H9 (cell line): ENCODE measurements at regions not wholly inside any gene's neighbourhood (a gene's known extent, or its start where the extent isn't known, plus 50 kb on each side); places are given as distances from the start of the nearest gene placed in this dataset.

Experiments used
- DNase-seq: peaks from one replicate; pipeline ENCODE4 v3.0.0-alpha.2; 2017
- H2AFZ ChIP-seq: one replicate; pipeline ENCODE4 v1.6.1; 2013; ENCODE audit warnings: mild to moderate bottlenecking, low read length, control low read depth, moderate library complexity
- H2AK5ac ChIP-seq: 2 replicates; pipeline ENCODE4 v1.6.1; 2013; ENCODE audit warnings: low read length, control low read depth, mixed read lengths; ENCODE audit not compliant: insufficient read length
- H2BK120ac ChIP-seq: one replicate; pipeline ENCODE4 v1.6.1; 2013; ENCODE audit warnings: low read depth, mild to moderate bottlenecking, low read length, control low read depth, inconsistent platforms; ENCODE audit not compliant: poor library complexity, severe bottlenecking
- H2BK12ac ChIP-seq: 2 replicates; pipeline ENCODE4 v1.6.1; 2013; ENCODE audit warnings: low read length, control low read depth, mixed read lengths, low read depth; ENCODE audit not compliant: insufficient read length
- H2BK15ac ChIP-seq: 2 replicates; pipeline ENCODE4 v1.6.1; 2013; ENCODE audit warnings: low read depth, low read length, control low read depth
- H2BK20ac ChIP-seq: one replicate; pipeline ENCODE4 v1.6.1; 2013; ENCODE audit warnings: low read depth, mild to moderate bottlenecking, low read length, control low read depth, inconsistent platforms; ENCODE audit not compliant: poor library complexity, severe bottlenecking
- H2BK5ac ChIP-seq: 2 replicates; pipeline ENCODE4 v1.6.1; 2013; ENCODE audit warnings: low read length, control low read depth, mixed read lengths; ENCODE audit not compliant: insufficient read length
- H3K14ac ChIP-seq: 2 replicates; pipeline ENCODE4 v1.6.1; 2013; ENCODE audit warnings: low read length, control low read depth; ENCODE audit not compliant: insufficient read depth
- H3K18ac ChIP-seq: 2 replicates; pipeline ENCODE4 v1.6.1; 2013; ENCODE audit warnings: low read depth, mild to moderate bottlenecking, mixed read lengths, low read length, control low read depth; ENCODE audit not compliant: insufficient read length
- H3K23ac ChIP-seq: 2 replicates; pipeline ENCODE4 v1.6.1; 2013; ENCODE audit warnings: low read length, control low read depth, mixed read lengths, low read depth; ENCODE audit not compliant: insufficient read length
- H3K23me2 ChIP-seq: 2 replicates; pipeline ENCODE4 v1.6.1; 2013; ENCODE audit warnings: low read depth, mild to moderate bottlenecking, mixed read lengths, low read length, control low read depth; ENCODE audit not compliant: insufficient read length, poor library complexity, severe bottlenecking
- H3K27ac ChIP-seq: 2 replicates; pipeline ENCODE4 v1.5.1; 2013; ENCODE audit warnings: low read length, control low read depth, mixed read lengths, low read depth; ENCODE audit not compliant: insufficient read length
- H3K27me3 ChIP-seq: 2 replicates; pipeline ENCODE4 v1.6.1; 2013; ENCODE audit warnings: low read length, control low read depth, inconsistent platforms; ENCODE audit not compliant: insufficient read depth
- H3K4ac ChIP-seq: 2 replicates; pipeline ENCODE4 v1.6.1; 2013; ENCODE audit warnings: low read depth, mild to moderate bottlenecking, control low read depth, inconsistent platforms, low read length, moderate library complexity
- H3K4me1 ChIP-seq: 2 replicates; pipeline ENCODE4 v1.6.1; 2013; ENCODE audit warnings: low read length, control low read depth, inconsistent platforms; ENCODE audit not compliant: insufficient read depth
- H3K4me2 ChIP-seq: 2 replicates; pipeline ENCODE4 v1.6.1; 2013; ENCODE audit warnings: low read length, control low read depth, mixed read lengths; ENCODE audit not compliant: insufficient read length, insufficient read depth
- H3K56ac ChIP-seq: 2 replicates; pipeline ENCODE4 v1.6.1; 2013; ENCODE audit warnings: low read depth, mild to moderate bottlenecking, mixed read lengths, low read length, control low read depth; ENCODE audit not compliant: insufficient read length
- H3K79me1 ChIP-seq: 2 replicates; pipeline ENCODE4 v1.6.1; 2013; ENCODE audit warnings: low read depth, mild to moderate bottlenecking, moderate library complexity, low read length, control low read depth, inconsistent platforms; ENCODE audit not compliant: insufficient read depth, poor library complexity, severe bottlenecking
- H3K79me2 ChIP-seq: 2 replicates; pipeline ENCODE4 v1.6.1; 2013; ENCODE audit warnings: low read length, control low read depth, inconsistent platforms; ENCODE audit not compliant: insufficient read depth
- H3K9ac ChIP-seq: 2 replicates; pipeline ENCODE4 v1.6.1; 2013; ENCODE audit warnings: low read length, control low read depth, mixed read lengths; ENCODE audit not compliant: insufficient read length; ENCODE audit errors: extremely low read depth
- H3K9me3 ChIP-seq: one replicate; pipeline ENCODE4 v1.6.1; 2013; ENCODE audit warnings: low read depth, low read length, inconsistent platforms; ENCODE audit not compliant: control insufficient read depth
- H3T11ph ChIP-seq: one replicate; pipeline ENCODE4 v1.6.1; 2013; ENCODE audit warnings: mild to moderate bottlenecking, low read length, control low read depth, inconsistent platforms
- H4K20me1 ChIP-seq: one replicate; pipeline ENCODE4 v1.6.1; 2013; ENCODE audit not compliant: control insufficient read depth, insufficient read length, insufficient read depth
- H4K5ac ChIP-seq: 2 replicates; pipeline ENCODE4 v1.6.1; 2013; ENCODE audit warnings: low read depth, mild to moderate bottlenecking, mixed read lengths, low read length, control low read depth; ENCODE audit not compliant: insufficient read length
- H4K8ac ChIP-seq: replicated peaks from 2 replicates; pipeline ENCODE4 v1.6.1; 2013; ENCODE audit warnings: low read length, control low read depth, mixed read lengths, low read depth; ENCODE audit not compliant: insufficient read length
- H4K91ac ChIP-seq: 2 replicates; pipeline ENCODE4 v1.6.1; 2013; ENCODE audit warnings: low read depth, mild to moderate bottlenecking, moderate library complexity, mixed read lengths, low read length, control low read depth; ENCODE audit not compliant: insufficient read length
- H3K27ac Mint-ChIP-seq, 3 experiments: 2 replicates in 2 of 3; 3 replicates in 1 of 3; pipeline ENCODE4 v1.8.0; 2020 to 2021; ENCODE audit warnings: mixed read lengths in 3 of 3, mild to moderate bottlenecking in 1 of 3, moderate library complexity in 1 of 3
- H3K27me3 Mint-ChIP-seq: 2 replicates; pipeline ENCODE4 v1.8.0; 2021; ENCODE audit warnings: low read depth, mild to moderate bottlenecking, moderate library complexity, mixed read lengths
- H3K36me3 Mint-ChIP-seq, 3 experiments: 2 replicates in 2 of 3; 3 replicates in 1 of 3; pipeline ENCODE4 v1.8.0; 2020 to 2021; ENCODE audit warnings: low read depth in 3 of 3, mixed read lengths in 3 of 3; ENCODE audit not compliant: insufficient read depth in 1 of 3
- H3K4me1 Mint-ChIP-seq, 2 experiments: 2 replicates each; pipeline ENCODE4 v1.8.0; 2020; ENCODE audit warnings: mixed read lengths in 2 of 2
- H3K4me3 Mint-ChIP-seq, 2 experiments: 2 replicates in 1 of 2; 3 replicates in 1 of 2; pipeline ENCODE4 v1.8.0; 2020 to 2021; ENCODE audit warnings: mild to moderate bottlenecking in 2 of 2, mixed read lengths in 2 of 2, moderate library complexity in 1 of 2
- H3K9me3 Mint-ChIP-seq, 2 experiments: 2 replicates in 1 of 2; 3 replicates in 1 of 2; pipeline ENCODE4 v1.8.0; 2020; ENCODE audit warnings: mild to moderate bottlenecking in 2 of 2, mixed read lengths in 2 of 2, moderate library complexity in 1 of 2
- WGBS: extraction: QIAGEN DNeasy Blood & Tissue Kit; methylation state at CpG from one replicate; pipeline ENCODE4 v1.1.7; 2013; ENCODE audit warnings: missing lambda C conversion rate, low lambda C conversion rate, mixed read lengths; ENCODE audit not compliant: insufficient read length; ENCODE audit errors: extremely low coverage; 5-methylcytosine and 5-hydroxymethylcytosine counted together
- TF ChIP-seq, protein P1 (sequence below): fragments of 200-600 bp; sonication (generic); conservative IDR thresholded peaks from 3 replicates; pipeline ENCODE4 v1.8.0; 2021; ENCODE audit warnings: antibody characterized with exemption, mild to moderate bottlenecking

GRCh38 chr18:5653802-5654201 is 110.0 kb upstream of the EPB41L3 start:
- Histone ChIP-seq H3K56ac (no peak overlapping the region), H4K91ac (no peak overlapping the region), H2BK20ac (no peak overlapping the region), H3K4ac (no peak overlapping the region), H2BK15ac (no peak overlapping the region), H2BK5ac (no peak overlapping the region), H3T11ph (no peak overlapping the region), H2AK5ac (no peak overlapping the region), H2BK120ac (no peak overlapping the region), H3K9ac (no peak overlapping the region), H3K23me2 (no peaks in the 10 kb centered on the region), H4K8ac (no peak overlapping the region), H3K18ac (no peak overlapping the region), H2AFZ (no peak overlapping the region), H4K5ac (no peak overlapping the region), H3K14ac (no peak overlapping the region), H3K27me3 (no peaks in the 10 kb centered on the region), H3K4me2 (no peak overlapping the region), H3K27ac (no peak overlapping the region), H3K79me1 (no peaks in the 10 kb centered on the region), H4K20me1 (no peaks in the 10 kb centered on the region), H3K79me2 (no peaks in the 10 kb centered on the region), H3K23ac (no peak overlapping the region), H2BK12ac (no peak overlapping the region), H3K9me3 (no peaks in the 10 kb centered on the region), H3K4me1 (no peaks in the 10 kb centered on the region)
- TF ChIP-seq, protein P1, sequence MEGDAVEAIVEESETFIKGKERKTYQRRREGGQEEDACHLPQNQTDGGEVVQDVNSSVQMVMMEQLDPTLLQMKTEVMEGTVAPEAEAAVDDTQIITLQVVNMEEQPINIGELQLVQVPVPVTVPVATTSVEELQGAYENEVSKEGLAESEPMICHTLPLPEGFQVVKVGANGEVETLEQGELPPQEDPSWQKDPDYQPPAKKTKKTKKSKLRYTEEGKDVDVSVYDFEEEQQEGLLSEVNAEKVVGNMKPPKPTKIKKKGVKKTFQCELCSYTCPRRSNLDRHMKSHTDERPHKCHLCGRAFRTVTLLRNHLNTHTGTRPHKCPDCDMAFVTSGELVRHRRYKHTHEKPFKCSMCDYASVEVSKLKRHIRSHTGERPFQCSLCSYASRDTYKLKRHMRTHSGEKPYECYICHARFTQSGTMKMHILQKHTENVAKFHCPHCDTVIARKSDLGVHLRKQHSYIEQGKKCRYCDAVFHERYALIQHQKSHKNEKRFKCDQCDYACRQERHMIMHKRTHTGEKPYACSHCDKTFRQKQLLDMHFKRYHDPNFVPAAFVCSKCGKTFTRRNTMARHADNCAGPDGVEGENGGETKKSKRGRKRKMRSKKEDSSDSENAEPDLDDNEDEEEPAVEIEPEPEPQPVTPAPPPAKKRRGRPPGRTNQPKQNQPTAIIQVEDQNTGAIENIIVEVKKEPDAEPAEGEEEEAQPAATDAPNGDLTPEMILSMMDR, result no peak
- Mint-ChIP-seq H3K9me3 (no peaks in the 10 kb centered on the region), H3K36me3 (no peaks in the 10 kb centered on the region), H3K4me3 (no peak overlapping the region), H3K27me3 (peaks cover 2% of the 10 kb centered on the region; the same call in 1 of the 2 replicates), H3K27ac (no peak overlapping the region), H3K4me1 (0 out of 4 replicates have a peak, but pooled peaks cover 0 to 2% of the 10 kb centered on the region in 2 experiments)
- no CpG with 5 or more reads among the region's 3 CpGs for WGBS
- no peak for DNase-seq
